LNCaP clone FGC (cell line): ENCODE measurements at regions not wholly inside any gene's neighbourhood (a gene's known extent, or its start where the extent isn't known, plus 50 kb on each side); places are given as distances from the start of the nearest gene placed in this dataset.

ENCODE experiments used
- DNase-seq: peaks from one replicate; pipeline ENCODE4 v3.0.0-alpha.2; 2011; ENCODE audit warnings: low read depth
- H3K4me3 ChIP-seq: 2 replicates; pipeline ENCODE4 v1.5.1; 2011; ENCODE audit warnings: mild to moderate bottlenecking, low read depth, low read length, control low read depth
- CTCF ChIP-seq: IDR thresholded peaks from 2 replicates; pipeline ENCODE4 v1.5.1; 2012; ENCODE audit warnings: mild to moderate bottlenecking; ENCODE audit not compliant: control insufficient read depth, insufficient read depth; ENCODE audit errors: extremely low read depth

GRCh38 chr3:189577050-189577951 is 53.9 kb upstream of the TP63 start:
- no peak for DNase-seq
- TF ChIP-seq CTCF: no peak
- no peak overlapping the region for H3K4me3 ChIP-seq

- H3K4me3 ChIP-seq: no peak overlapping the region
- TF ChIP-seq CTCF: no peak
- no peak for DNase-seq
Observed at GRCh38 chr3:189580190-189580589, 51.0 kb upstream of the TP63 start.
